ENCODE measurements at regions not wholly inside any gene's neighbourhood (a gene's known extent, or its start where the extent isn't known, plus 50 kb on each side); places are given as distances from the start of the nearest gene placed in this dataset.

DNA sequence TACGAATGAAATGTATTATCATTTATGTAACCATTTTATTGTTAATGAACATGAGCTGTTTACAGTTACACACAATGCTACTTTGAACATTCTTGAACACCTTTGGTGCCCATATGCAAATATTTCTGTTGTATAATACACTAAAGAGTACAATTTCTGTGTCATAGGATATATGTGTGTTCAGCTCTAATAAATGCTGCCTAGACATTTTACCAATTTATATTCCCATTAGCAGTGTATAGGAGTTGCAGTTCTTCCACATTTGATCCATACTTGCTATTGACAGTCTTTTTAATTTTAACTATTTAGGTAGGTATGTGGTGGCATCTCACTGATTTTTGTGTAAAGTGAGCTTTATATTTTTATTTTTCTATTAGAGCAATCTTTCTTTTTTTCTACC is 331.8 kb downstream of the ZIC1 start:
- Histone ChIP-seq H4K20me1 (ENCODE audit: control insufficient read depth, insufficient read depth) (no peaks in the 10 kb centered on the region), H3K4me1 (ENCODE audit: control insufficient read depth, insufficient read depth, low read length) (no peaks in the 10 kb centered on the region), H2AFZ (ENCODE audit: control insufficient read depth, low read depth, low read length) (no peak overlapping the region), H3K27me3 (replicated peaks in 1 of 2; ENCODE audit: control insufficient read depth in 2 of 2, insufficient read depth in 2 of 2, low read length in 1 of 2) (no peaks in the 10 kb centered on the region), H3K4me3 (no peak overlapping the region), H3K36me3 (ENCODE audit: control insufficient read depth in 2 of 2, insufficient read depth in 2 of 2, low read length in 1 of 2) (no peaks in the 10 kb centered on the region), H3K4me2 (ENCODE audit: control insufficient read depth, insufficient read depth) (no peak overlapping the region), H3K79me2 (ENCODE audit: control insufficient read depth, insufficient read depth, low read length) (no peaks in the 10 kb centered on the region), H3K27ac (ENCODE audit: control insufficient read depth, insufficient read depth) (no peak overlapping the region), H3K9me3 (replicated peaks; ENCODE audit: control insufficient read depth, insufficient read depth, low read length) (no peaks in the 10 kb centered on the region), H3K9ac (ENCODE audit: control insufficient read depth, insufficient read depth, low read length) (no peak overlapping the region)
- intact Hi-C loops (cut with micrococcal nuclease; ENCODE audit: unreplicated experiment), result no loop called here
- no TSS peak for BruUV-seq (replicated peaks)
- RAD21 ChIA-PET (ENCODE audit: unreplicated experiment), result no interaction called here
- DNase-seq (ENCODE audit: low read depth, low spot score) (no peak), FAIRE-seq (no peak), ATAC-seq (no peak)
- 4% methylated on average over 1 of the region's 1 CpG for WGBS (ENCODE audit: insufficient coverage, insufficient replicate concordance, low lambda C conversion rate, missing lambda C conversion rate)
- SMC1A ChIA-PET (ENCODE audit: uncharacterized antibody, unreplicated experiment), result no interaction called here
- POLR2A ChIA-PET, result no interaction called here
- in situ Hi-C loops (cut with MboI), result no loop called here
- CTCF ChIA-PET, result no interaction called here
- no peak for TF ChIP-seq CEBPB (IDR thresholded peaks at IDR 0.05; ENCODE audit: borderline replicate concordance in 1 of 2, low read depth in 2 of 2, low read length in 2 of 2)
- TF ChIP-seq, protein P1, sequence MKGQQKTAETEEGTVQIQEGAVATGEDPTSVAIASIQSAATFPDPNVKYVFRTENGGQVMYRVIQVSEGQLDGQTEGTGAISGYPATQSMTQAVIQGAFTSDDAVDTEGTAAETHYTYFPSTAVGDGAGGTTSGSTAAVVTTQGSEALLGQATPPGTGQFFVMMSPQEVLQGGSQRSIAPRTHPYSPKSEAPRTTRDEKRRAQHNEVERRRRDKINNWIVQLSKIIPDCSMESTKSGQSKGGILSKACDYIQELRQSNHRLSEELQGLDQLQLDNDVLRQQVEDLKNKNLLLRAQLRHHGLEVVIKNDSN (IDR thresholded peaks at IDR 0.05; ENCODE audit: borderline replicate concordance, extremely low read length, insufficient read depth, low read depth, low read length), result no peak
- TF ChIP-seq YY1 (IDR thresholded peaks at IDR 0.05; ENCODE audit: low read depth, low read length), result no peak
- TF ChIP-seq IRF4 (IDR thresholded peaks at IDR 0.05; ENCODE audit: low read depth, low read length), result no peak
- TF ChIP-seq PAX8 (IDR thresholded peaks at IDR 0.05), result no peak
- TF ChIP-seq RB1 (IDR thresholded peaks at IDR 0.05; ENCODE audit: borderline replicate concordance), result no peak
- TF ChIP-seq IKZF1 (conservative IDR thresholded peaks at IDR 0.05), result no peak
- no peak for TF ChIP-seq ATF7 (IDR thresholded peaks at IDR 0.05; ENCODE audit: low read depth)
- no peak for TF ChIP-seq CREM (IDR thresholded peaks at IDR 0.05; ENCODE audit: low read depth)
- no peak for TF ChIP-seq ASH2L (IDR thresholded peaks at IDR 0.05; ENCODE audit: borderline replicate concordance, low read depth)
- no peak for TF ChIP-seq RCOR1 (conservative IDR thresholded peaks at IDR 0.05; ENCODE audit: low read depth, low read length)
- no peak for TF ChIP-seq ZZZ3 (IDR thresholded peaks at IDR 0.05; ENCODE audit: control insufficient read depth, insufficient read length, low read depth)
